Stomach (tissue), 4 donors: ENCODE measurements at regions not wholly inside any gene's neighbourhood (a gene's known extent, or its start where the extent isn't known, plus 50 kb on each side); places are given as distances from the start of the nearest gene placed in this dataset.

Source experiments
- CTCF ChIP-seq, 7 experiments: fragments of 450-650 bp in 4 of 7; fragments of 200-600 bp in 3 of 7; sonication (generic) in 3 of 7; IDR thresholded peaks; one replicate each; pipeline ENCODE4 v1.5.1; 2016 to 2019; ENCODE audit warnings: antibody characterized with exemption in 7 of 7, control low read depth in 2 of 7, mild to moderate bottlenecking in 1 of 7
- EP300 ChIP-seq: sonication (generic); formaldehyde crosslinking; IDR thresholded peaks from one replicate; pipeline ENCODE4 v1.6.1; 2017; ENCODE audit warnings: antibody characterized with exemption
- POLR2A ChIP-seq, 4 donors: fragments of 450-650 bp; IDR thresholded peaks; one replicate each; pipeline ENCODE4 v1.6.1; 2016; ENCODE audit warnings: antibody characterized with exemption in 4 of 4, control low read depth in 2 of 4, mild to moderate bottlenecking in 1 of 4, moderate library complexity in 1 of 4
- POLR2AphosphoS5 ChIP-seq, 3 donors: sonication (generic); formaldehyde crosslinking; IDR thresholded peaks; one replicate each; pipeline ENCODE4 v1.6.1; 2016; ENCODE audit warnings: antibody characterized with exemption in 3 of 3

GRCh38 chr4:129393976-129394375 is 298.0 kb downstream of the C4orf33 start:
- TF ChIP-seq CTCF (IDR thresholded peaks at IDR 0.05) (no peak), EP300 (no peak), POLR2A (IDR thresholded peaks at IDR 0.05) (no peak), POLR2AphosphoS5 (IDR thresholded peaks at IDR 0.05) (no peak)
